ENCODE measurements at regions not wholly inside any gene's neighbourhood (a gene's known extent, or its start where the extent isn't known, plus 50 kb on each side); places are given as distances from the start of the nearest gene placed in this dataset.

DNA sequence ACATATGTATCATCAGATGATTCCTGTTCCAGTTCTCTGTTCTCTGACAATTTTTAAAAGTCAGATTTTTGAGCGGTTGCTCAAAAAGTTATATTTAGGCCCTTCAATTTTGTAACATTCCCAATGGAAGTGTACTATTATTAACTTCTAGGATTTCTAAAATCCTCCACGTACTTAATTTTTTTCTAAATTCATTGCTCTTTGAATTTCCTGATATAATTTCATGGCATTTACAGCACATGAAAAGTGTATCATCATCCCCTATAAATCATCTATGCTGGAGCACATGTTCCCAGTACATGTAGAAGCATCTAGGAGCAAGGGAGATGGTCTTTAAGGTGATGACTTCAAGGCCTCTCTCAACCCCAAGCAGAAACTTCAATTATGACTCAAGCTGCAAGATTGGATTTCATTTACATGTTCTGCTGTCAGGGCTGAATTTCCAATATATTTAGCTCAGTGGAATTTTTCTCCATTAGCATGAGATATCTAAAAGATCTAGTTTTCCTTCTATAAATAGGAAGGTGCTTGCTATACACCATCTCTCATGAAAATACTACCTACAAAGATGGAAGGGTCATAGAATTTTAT, 392.8 kb upstream of the MIR17HG start:
- no peaks in the 10 kb centered on the region for H3K36me3 Mint-ChIP-seq
- H3K27me3 Mint-ChIP-seq = no peaks in the 10 kb centered on the region
- H3K27ac Mint-ChIP-seq = no peak overlapping the region

DNA sequence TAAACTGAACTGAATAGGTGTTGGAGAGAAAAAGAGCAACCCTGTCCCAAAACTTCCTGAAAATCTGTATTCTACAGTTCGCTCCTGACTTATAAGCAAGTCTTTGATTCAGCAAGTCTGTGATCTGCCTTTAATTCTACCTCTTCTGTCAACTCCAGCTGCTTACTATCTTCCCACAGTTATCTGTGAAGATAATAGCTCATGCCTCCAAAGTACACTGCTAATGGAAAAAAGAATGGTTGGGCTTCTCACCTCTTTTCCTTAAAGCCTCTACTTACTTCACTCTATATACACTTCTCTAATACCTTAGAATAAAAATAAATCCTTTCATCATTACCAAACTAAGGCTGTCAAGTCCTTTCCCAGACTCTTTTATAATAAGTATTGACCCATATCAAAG, 391.5 kb upstream of the MIR17HG start:
- Mint-ChIP-seq H3K4me3 (no peak overlapping the region), H3K27ac (no peak overlapping the region), H3K27me3 (no peaks in the 10 kb centered on the region), H3K4me1 (no peaks in the 10 kb centered on the region), H3K9me3 (peaks cover 0 to 8% (median 0%) of the 10 kb centered on the region in 3 donors), H3K36me3 (no peaks in the 10 kb centered on the region)

More for the DNA sequence above, 392.8 kb upstream of the MIR17HG start:
- H3K4me3 Mint-ChIP-seq = no peak overlapping the region
- no peaks in the 10 kb centered on the region for H3K4me1 Mint-ChIP-seq
- peaks cover 0 to 12% (median 0%) of the 10 kb centered on the region in 3 donors for H3K9me3 Mint-ChIP-seq

DNA sequence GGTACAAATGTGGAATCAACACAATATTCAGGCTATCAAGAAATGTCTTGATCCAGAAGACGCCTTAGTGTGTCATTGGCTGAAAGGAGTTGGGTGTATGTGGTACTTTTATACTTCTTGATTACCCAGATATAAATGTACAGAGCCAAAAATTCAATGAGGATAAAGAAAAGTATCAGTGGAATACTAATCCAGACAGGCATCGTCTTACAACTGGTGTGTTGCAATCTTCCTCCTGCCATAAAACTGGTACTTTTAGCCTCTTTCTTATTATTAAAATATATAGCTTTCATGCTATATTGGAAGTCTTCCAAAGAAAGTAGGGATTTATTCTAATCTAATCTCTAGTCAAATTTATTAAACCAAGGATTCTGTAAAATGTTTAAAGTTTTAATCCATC, 388.6 kb upstream of the MIR17HG start:
- Mint-ChIP-seq H3K4me1 (no peaks in the 10 kb centered on the region), H3K36me3 (no peaks in the 10 kb centered on the region), H3K27ac (no peak overlapping the region), H3K4me3 (no peak overlapping the region), H3K27me3 (no peaks in the 10 kb centered on the region), H3K9me3 (peaks cover 2 to 9% (median 2%) of the 10 kb centered on the region in 3 donors)

DNA sequence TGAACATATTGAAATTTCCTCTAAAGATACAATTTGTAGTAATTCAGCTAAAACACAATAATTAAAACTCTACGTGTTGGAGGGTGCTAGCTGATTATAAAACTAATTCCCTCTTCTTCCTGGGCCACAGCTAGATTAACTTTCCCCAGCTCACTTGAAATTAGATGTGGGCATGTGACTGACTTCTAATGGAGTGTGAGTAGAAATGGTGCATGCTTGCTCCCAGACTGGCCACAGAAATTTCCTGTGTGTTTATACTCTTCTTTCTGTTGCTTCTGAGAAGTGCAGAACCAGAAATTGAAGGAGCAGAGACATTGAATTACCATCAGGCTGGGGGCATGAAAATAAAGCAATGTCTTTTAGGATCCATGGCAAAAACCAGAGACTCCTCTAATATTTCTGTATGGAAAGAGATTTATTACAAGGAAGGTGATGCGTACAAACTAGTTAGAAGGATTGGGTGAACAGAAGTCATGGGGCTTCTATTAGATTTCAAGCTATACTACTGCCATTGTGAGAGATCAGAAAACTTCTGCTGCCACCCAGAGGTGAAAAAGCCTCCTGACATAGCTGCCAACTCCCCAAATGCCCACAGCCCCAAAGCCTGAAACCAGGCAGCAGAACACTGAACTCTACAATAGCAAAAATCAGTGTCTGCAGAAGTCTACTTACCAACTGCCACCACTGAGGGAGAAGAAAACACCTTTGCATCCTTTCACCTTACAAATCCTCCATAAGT, 379.2 kb upstream of the MIR17HG start:
- H3K36me3 Mint-ChIP-seq = no peaks in the 10 kb centered on the region
- no peaks in the 10 kb centered on the region for H3K27me3 Mint-ChIP-seq
- peaks cover 2 to 5% (median 5%) of the 10 kb centered on the region in 3 donors for H3K9me3 Mint-ChIP-seq
- no peaks in the 10 kb centered on the region for H3K4me1 Mint-ChIP-seq
- H3K27ac Mint-ChIP-seq = no peak overlapping the region
- no peak overlapping the region for H3K4me3 Mint-ChIP-seq

DNA sequence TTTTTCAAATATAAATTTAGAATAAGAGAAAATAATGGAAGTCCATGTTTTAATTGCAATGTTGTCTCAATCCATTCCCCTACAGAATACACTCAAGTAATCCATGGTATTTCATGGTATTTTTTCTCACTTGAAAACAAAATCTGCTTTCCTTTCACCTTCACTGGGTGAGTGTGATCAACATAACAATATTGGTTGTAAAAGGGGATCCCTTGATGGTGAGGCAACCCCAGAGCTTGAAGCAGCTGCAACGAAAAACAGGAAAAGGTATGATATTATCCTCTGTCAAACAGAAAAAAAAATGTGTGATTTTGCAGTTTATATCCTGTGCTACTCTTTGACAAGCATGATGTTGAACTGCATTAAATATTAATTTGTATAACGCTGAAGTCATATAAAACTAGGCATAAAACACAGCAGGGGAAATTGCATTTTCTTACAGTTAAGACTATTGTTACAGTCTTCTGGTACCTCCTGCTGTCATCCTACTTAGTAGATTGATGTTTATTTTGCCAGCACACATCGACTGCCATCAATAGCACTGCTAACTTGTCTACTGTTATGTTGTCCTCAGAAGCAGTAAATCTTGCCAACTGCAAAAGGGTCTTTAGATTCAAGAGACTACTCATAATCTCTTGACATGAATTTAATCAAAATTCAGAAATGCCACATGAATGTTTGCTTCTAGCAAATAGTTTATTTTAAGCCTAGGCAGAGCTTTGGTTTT, 373.1 kb upstream of the MIR17HG start:
- no peak overlapping the region for H3K4me3 Mint-ChIP-seq
- no peak overlapping the region for H3K27ac Mint-ChIP-seq
- no peaks in the 10 kb centered on the region for H3K27me3 Mint-ChIP-seq
- H3K36me3 Mint-ChIP-seq = no peaks in the 10 kb centered on the region
- no peaks in the 10 kb centered on the region for H3K4me1 Mint-ChIP-seq
- peaks cover 0 to 2% (median 0%) of the 10 kb centered on the region in 3 donors for H3K9me3 Mint-ChIP-seq

DNA sequence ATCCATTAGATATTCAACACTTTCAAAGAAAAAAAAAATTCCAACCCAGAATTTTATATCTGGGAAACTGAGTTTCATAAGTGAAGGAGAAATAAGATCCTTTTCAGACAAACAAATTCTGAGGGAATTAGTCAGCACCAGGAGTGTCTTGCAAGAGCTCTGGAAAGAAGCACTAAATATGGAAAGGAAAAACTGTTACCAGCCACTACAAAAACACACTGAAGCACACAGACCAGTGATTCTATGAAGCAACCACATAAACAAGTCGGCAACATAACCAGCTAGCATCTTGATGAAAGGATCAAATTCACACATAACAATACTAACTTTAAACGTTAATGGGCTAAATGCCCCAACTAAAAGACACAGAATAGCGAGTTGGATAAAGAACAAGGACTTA, 368.4 kb upstream of the MIR17HG start:
- Mint-ChIP-seq H3K27me3 (no peaks in the 10 kb centered on the region), H3K4me1 (peaks cover 0 to 1% (median 0%) of the 10 kb centered on the region in 3 donors), H3K9me3 (peaks cover 0 to 2% (median 0%) of the 10 kb centered on the region in 3 donors), H3K36me3 (no peaks in the 10 kb centered on the region), H3K4me3 (no peak overlapping the region), H3K27ac (no peak overlapping the region)

DNA sequence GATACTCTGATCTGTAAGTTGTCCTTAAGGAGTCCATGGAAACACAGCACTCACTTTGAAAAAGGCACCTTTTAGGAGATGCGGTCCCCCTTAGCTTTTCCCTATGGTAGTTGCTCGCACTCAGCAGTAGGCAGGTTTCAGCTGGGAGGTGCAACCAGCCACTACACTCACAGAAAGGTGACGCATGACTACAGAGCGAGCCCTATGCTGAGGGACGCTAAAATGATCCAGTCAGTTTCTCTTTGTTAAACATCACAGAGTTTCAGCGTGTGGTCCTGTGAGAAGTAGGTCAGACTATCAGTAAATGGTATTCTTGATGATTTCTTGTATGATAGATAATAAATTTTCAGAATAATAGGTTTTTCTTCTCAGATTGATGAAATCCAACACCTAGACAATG, 362.7 kb upstream of the MIR17HG start:
- no peak overlapping the region for H3K4me3 Mint-ChIP-seq
- no peaks in the 10 kb centered on the region for H3K36me3 Mint-ChIP-seq
- H3K27ac Mint-ChIP-seq = no peak overlapping the region
- H3K4me1 Mint-ChIP-seq = no peaks in the 10 kb centered on the region
- no peaks in the 10 kb centered on the region for H3K27me3 Mint-ChIP-seq
- peaks cover 0 to 5% (median 0%) of the 10 kb centered on the region in 3 donors for H3K9me3 Mint-ChIP-seq

DNA sequence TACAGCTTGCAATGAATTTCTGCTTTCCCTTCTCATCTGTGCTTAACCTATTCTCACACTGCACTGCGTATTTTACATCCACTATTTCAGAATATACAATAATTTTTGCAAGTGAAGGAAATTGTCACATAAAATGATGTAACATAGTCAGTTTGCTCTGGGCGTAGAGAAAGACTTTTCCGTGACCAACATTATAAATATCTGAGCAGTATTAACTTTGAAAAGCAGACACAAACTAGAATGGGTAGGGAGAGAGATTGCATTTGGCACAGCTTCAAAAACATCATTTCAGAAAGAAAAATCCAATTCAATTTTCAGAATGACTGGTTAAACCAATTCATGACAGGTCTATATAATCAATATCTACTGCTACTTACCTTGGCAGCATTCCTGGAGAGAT, 352.5 kb upstream of the MIR17HG start:
- no peaks in the 10 kb centered on the region for H3K36me3 Mint-ChIP-seq
- H3K27me3 Mint-ChIP-seq = peaks cover 1% of the 10 kb centered on the region
- H3K4me3 Mint-ChIP-seq = no peak overlapping the region
- no peak overlapping the region for H3K27ac Mint-ChIP-seq
- peaks cover 3 to 5% (median 4%) of the 10 kb centered on the region in 3 donors for H3K9me3 Mint-ChIP-seq
- H3K4me1 Mint-ChIP-seq = no peaks in the 10 kb centered on the region

DNA sequence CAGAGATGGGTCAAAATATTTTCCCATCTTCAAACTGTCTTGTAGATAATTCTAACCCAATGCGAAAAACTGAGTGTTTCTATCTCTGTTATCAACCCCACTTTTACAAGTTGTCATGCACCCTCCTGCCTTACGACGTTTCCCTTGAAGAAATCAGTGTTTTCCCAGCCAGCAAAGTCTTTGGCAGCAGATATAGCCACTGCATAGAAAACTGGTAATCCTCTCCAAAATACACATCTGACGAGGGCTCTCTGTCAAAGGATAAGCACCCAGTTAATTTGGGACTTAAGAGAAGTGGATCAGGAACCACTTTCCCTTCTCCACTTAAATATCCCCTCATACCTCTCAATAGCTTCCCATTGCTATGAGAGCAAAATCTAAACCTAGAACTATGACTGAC, 351.9 kb upstream of the MIR17HG start:
- Mint-ChIP-seq H3K4me3 (no peak overlapping the region), H3K4me1 (no peaks in the 10 kb centered on the region), H3K27ac (no peak overlapping the region), H3K9me3 (peaks cover 3 to 5% (median 4%) of the 10 kb centered on the region in 3 donors), H3K27me3 (peaks cover 1% of the 10 kb centered on the region), H3K36me3 (no peaks in the 10 kb centered on the region)

DNA sequence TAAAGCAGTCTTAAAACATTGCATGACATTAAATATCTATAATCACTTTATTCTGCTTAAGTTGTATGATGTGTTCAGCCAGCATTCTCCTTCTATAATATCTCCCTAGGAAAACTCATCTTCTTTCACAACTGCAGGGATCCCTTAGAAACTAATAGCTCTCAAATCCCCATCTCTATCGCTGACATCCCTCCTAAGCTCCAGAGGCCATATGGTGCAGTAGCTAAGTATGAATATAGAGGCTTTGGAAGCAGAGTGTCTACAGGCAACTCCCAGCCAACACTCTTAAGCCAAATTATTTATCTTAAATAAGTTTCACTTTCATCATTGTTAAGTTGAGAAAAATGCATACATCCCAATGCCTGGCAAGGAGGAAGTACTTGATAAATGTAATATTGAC, 349.5 kb upstream of the MIR17HG start:
- Mint-ChIP-seq H3K27ac (no peak overlapping the region), H3K9me3 (peaks cover under 1 to 5% (median 4%) of the 10 kb centered on the region in 3 donors), H3K27me3 (peaks cover 1% of the 10 kb centered on the region), H3K4me3 (no peak overlapping the region), H3K4me1 (no peaks in the 10 kb centered on the region), H3K36me3 (no peaks in the 10 kb centered on the region)

DNA sequence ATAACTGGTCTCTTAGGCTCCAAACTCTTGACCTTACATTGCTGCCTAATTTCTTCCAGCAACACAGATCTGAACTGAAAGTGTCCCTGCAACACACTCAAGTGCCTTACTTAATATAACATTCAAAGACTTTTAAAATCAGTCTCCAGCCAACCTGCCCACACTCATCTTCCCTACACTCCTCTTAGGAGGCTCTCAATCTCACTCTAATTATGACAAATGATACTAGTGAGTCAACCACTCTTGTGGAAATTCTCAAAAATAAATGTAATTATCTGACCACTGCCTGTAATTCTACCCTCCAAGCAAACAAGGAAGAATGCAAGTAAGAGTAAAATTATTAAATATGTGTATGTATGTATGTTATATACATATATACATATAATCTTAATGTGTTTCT, 348.1 kb upstream of the MIR17HG start:
- H3K27ac Mint-ChIP-seq = no peak overlapping the region
- peaks cover 0 to 2% (median 1%) of the 10 kb centered on the region in 3 donors for H3K9me3 Mint-ChIP-seq
- no peaks in the 10 kb centered on the region for H3K4me1 Mint-ChIP-seq
- H3K36me3 Mint-ChIP-seq = no peaks in the 10 kb centered on the region
- H3K27me3 Mint-ChIP-seq = no peaks in the 10 kb centered on the region
- H3K4me3 Mint-ChIP-seq = no peak overlapping the region

DNA sequence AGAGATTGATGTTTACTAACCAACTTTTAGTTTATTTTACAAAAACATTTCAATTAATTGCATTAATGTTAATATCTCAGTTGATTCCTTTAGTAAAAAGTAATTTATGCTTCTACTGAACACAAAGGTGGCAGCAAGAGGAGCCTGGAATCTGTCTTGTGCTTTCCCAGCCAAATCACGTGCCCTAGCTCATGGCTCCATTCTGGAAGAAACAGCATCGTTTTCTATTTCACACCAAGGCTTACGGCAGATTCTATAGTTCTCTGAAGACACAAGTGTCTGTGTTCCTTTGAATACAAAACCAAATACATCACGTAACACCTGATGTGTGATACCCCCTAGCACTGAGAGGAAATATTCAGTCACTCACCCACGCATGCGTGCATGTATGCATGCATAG, 346.1 kb upstream of the MIR17HG start:
- no peaks in the 10 kb centered on the region for H3K27me3 Mint-ChIP-seq
- H3K36me3 Mint-ChIP-seq = no peaks in the 10 kb centered on the region
- H3K4me3 Mint-ChIP-seq = no peak overlapping the region
- H3K4me1 Mint-ChIP-seq = no peaks in the 10 kb centered on the region
- H3K27ac Mint-ChIP-seq = no peak overlapping the region
- peaks cover 0 to 2% (median 0%) of the 10 kb centered on the region in 3 donors for H3K9me3 Mint-ChIP-seq

DNA sequence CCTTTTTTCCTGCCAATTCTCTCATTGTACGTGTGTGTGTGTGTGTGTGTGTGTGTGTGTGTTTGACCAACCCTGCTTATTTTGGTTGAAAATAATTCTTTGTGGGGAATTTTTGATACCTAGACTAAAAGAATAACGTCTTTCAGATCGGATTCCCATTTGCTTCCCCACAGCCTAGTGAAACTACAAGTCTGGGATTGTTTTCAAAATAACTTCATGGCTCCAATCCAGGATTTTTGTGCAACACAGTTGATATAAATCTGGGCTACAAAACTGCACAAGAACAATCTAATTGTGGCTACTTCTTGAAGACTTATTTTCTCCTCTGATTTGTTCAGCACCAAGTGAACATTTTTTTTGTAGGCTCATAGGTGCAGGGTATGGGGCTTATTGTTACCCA, 332.8 kb upstream of the MIR17HG start:
- Mint-ChIP-seq H3K27me3 (no peaks in the 10 kb centered on the region), H3K4me3 (no peak overlapping the region), H3K9me3 (peaks cover 0 to 3% (median 2%) of the 10 kb centered on the region in 3 donors), H3K36me3 (no peaks in the 10 kb centered on the region), H3K4me1 (no peaks in the 10 kb centered on the region), H3K27ac (no peak overlapping the region)

DNA sequence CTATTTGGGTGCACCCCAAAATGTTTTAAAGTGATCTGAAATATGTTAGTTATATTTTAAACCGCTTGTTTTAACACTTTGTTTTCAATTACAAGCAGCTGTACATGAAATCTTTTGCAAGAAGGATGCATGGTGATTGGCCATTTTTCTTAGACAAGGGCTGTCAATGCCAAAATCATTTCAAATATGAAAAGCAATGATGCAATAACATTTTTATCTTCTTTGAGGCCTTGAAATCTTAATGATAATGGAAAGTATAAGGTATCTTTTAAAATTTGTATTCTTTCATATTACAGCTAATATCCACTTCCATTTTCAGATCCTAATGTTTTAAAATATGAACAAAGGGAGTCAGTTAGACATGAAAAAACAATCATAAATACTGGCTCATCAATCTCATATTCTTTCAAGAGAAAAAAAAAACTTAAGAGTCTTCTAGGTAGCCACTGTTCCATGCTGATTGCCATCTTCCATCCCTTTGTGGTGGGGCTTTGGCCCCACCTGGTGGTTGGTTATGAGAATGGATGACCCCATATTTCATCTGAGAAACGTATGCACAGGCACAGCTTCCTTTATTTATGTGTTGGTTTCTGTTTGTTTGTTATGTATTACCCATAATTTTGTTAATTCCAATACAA, 330.3 kb upstream of the MIR17HG start:
- Mint-ChIP-seq H3K9me3 (no peaks in the 10 kb centered on the region), H3K36me3 (no peaks in the 10 kb centered on the region), H3K4me1 (no peaks in the 10 kb centered on the region), H3K27ac (no peak overlapping the region), H3K4me3 (no peak overlapping the region), H3K27me3 (no peaks in the 10 kb centered on the region)

DNA sequence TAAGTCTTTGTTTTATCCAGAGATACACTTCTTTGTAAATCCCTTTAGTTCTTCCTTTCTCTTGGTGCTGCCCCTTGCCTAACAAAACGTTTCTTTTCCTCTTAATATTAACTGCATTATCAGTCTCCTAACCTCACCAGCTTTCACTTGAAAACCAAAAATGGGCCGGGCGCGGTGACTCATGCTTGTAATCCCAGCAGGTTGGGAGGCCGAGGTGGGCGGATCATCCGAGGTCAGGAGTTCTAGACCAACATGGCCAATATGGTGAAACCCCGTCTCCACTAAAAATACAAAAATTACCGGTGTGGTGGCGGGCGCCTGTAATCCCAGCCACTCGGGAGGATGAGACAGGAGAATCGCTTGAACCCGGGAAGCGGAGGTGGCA, 329.8 kb upstream of the MIR17HG start:
- Mint-ChIP-seq H3K4me1 (no peaks in the 10 kb centered on the region), H3K27ac (no peak overlapping the region), H3K36me3 (no peaks in the 10 kb centered on the region), H3K4me3 (no peak overlapping the region), H3K27me3 (no peaks in the 10 kb centered on the region), H3K9me3 (no peaks in the 10 kb centered on the region)
